Hepatocyte (in vitro differentiated cells): ENCODE measurements at regions not wholly inside any gene's neighbourhood (a gene's known extent, or its start where the extent isn't known, plus 50 kb on each side); places are given as distances from the start of the nearest gene placed in this dataset.

Experiments used
- EZH2 ChIP-seq: fragments of 200-600 bp; sonication (generic); IDR thresholded peaks from 2 replicates; pipeline ENCODE4 v1.6.1; 2016; ENCODE audit warnings: antibody characterized with exemption, mild to moderate bottlenecking, borderline replicate concordance
- EZH2phosphoT487 ChIP-seq: fragments of 200-600 bp; sonication (generic); IDR thresholded peaks from one replicate; pipeline ENCODE4 v1.6.1; 2018; ENCODE audit warnings: antibody characterized with exemption, mild to moderate bottlenecking, low read depth, moderate library complexity; ENCODE audit not compliant: unreplicated experiment, severe bottlenecking
- TF ChIP-seq, protein P1 (sequence below): fragments of 200-600 bp; sonication (generic); IDR thresholded peaks from 2 replicates; pipeline ENCODE4 v1.5.1; 2016; ENCODE audit warnings: antibody characterized with exemption, mild to moderate bottlenecking; ENCODE audit not compliant: poor library complexity

GRCh38 chr21:20334585-20334984 lies 663.6 kb upstream of the NCAM2 start:
- TF ChIP-seq, protein P1, sequence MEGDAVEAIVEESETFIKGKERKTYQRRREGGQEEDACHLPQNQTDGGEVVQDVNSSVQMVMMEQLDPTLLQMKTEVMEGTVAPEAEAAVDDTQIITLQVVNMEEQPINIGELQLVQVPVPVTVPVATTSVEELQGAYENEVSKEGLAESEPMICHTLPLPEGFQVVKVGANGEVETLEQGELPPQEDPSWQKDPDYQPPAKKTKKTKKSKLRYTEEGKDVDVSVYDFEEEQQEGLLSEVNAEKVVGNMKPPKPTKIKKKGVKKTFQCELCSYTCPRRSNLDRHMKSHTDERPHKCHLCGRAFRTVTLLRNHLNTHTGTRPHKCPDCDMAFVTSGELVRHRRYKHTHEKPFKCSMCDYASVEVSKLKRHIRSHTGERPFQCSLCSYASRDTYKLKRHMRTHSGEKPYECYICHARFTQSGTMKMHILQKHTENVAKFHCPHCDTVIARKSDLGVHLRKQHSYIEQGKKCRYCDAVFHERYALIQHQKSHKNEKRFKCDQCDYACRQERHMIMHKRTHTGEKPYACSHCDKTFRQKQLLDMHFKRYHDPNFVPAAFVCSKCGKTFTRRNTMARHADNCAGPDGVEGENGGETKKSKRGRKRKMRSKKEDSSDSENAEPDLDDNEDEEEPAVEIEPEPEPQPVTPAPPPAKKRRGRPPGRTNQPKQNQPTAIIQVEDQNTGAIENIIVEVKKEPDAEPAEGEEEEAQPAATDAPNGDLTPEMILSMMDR: no peak
- no peak for TF ChIP-seq EZH2
- no peak for TF ChIP-seq EZH2phosphoT487
